Testis (tissue), 2 donors: ENCODE measurements at regions not wholly inside any gene's neighbourhood (a gene's known extent, or its start where the extent isn't known, plus 50 kb on each side); places are given as distances from the start of the nearest gene placed in this dataset.

Experiments
- CTCF ChIP-seq, 3 experiments: fragments of 450-650 bp in 2 of 3; fragments of 200-600 bp in 1 of 3; sonication (generic) in 1 of 3; IDR thresholded peaks; one replicate each; pipeline ENCODE4 v1.5.1; 2016 to 2019; ENCODE audit warnings: antibody characterized with exemption in 3 of 3, mild to moderate bottlenecking in 2 of 3, moderate library complexity in 1 of 3
- POLR2A ChIP-seq: fragments of 450-650 bp; IDR thresholded peaks from one replicate; pipeline ENCODE4 v1.6.1; 2017; ENCODE audit warnings: antibody characterized with exemption, mild to moderate bottlenecking, moderate library complexity

- TF ChIP-seq CTCF (IDR thresholded peaks at IDR 0.05), result no peak
- no peak for TF ChIP-seq POLR2A
Measured at GRCh38 chr15:59838900-59839299, 149.8 kb upstream of the BNIP2 start.
